NCI-H748 (cell line): ENCODE measurements at regions not wholly inside any gene's neighbourhood (a gene's known extent, or its start where the extent isn't known, plus 50 kb on each side); places are given as distances from the start of the nearest gene placed in this dataset.
"Not testable (repeated sequence)": the region's sequence is repeated elsewhere in the genome, so short reads cannot be mapped to it uniquely, and the experiment has no call there.

ENCODE experiments used
- DNase-seq: peaks from one replicate; lab custom pipeline; 2025; ENCODE audit not compliant: unreplicated experiment; lab: John Stamatoyannopoulos, UW

DNA sequence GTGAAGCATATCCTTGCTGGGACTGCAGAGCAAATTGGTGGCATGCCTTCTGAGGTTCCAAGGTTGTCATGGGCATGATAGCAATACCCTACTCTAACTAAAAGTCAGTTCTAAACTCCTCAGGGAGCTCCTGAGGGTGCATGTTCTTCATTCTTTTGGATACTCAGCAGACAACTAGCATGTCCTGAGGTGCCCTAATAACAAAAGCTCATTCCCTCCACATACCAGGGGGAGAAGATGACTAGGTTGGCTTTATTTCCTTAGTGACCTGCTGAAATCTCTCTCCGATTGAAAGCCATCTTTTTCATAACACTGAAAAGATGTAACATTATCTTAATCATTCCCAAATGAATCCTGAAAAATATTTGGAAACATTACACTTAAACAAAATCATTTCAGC is 188.7 kb upstream of the IGF1 start:
- no peak for DNase-seq

DNA sequence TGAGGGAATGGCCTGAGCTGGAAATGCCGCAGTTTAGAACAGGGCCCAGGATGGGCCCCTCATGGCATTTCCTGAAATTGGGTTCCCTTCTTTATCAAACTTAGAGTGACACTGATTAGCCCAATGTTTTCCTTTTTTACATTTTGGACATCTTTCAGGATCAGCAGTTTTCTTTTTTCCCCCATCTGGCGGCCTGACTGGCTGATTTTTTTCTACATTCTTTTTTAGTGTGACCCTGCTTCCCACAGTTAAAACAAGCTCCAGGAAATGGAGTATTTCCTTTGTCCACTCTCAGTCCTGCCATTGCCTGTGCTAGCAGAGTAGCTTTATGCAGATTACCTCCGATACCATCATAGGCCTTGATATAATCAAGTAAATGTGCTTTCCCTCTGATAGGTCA is 185.8 kb upstream of the IGF1 start:
- DNase-seq, result not testable (repeated sequence)

DNA sequence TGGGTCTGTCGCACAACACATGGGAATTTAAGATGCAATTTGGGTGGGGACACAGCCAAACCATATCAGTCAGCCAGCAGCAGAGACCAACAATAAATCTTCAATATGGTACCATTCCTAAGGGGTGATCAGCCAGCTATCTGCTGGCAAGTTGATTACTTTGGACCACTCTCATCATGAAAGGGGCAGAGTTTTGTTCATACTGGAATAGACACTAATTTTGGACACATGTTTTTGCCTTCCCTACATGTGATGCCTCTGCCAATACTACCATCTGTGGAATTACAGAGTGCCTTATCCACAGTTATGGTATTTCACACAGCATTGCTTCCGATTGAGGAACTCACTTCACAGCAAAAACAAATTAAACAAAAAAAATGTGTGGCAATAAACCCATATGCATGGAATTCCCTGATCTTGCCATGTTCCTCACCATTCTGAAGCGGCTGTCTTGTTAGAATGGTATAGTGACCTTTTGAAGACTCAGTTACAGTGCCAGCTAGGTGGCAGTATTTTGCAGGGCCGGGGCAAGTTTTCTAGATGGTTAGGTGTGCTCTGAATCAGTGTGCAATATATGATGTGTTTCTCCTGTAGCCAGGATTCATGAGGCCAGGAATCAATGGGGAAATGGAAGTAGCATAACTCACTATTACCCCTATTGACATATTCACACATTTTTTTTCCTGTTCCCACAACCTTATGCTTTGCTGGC is 179.0 kb upstream of the IGF1 start:
- DNase-seq, result peak; percentile 40

DNA sequence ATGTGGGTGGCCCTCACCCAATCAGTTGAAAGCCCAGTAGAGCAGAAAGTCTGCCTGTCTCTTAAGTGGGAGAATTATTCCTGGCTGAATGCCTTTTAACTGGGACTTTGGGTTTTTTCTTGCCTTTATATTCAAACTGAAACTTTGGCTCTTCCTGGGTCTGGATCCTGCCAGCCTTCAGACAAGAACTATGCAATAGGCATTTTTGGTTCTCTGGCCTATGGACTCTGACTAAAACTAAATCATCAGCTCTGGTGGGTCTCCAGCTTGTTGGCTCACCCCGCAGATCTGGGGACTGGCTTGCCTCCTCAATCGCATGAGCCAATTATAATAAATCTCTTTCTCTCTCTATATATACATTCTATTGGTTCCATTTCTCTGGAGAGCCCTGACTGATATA is 173.0 kb upstream of the IGF1 start:
- DNase-seq, result no peak

DNA sequence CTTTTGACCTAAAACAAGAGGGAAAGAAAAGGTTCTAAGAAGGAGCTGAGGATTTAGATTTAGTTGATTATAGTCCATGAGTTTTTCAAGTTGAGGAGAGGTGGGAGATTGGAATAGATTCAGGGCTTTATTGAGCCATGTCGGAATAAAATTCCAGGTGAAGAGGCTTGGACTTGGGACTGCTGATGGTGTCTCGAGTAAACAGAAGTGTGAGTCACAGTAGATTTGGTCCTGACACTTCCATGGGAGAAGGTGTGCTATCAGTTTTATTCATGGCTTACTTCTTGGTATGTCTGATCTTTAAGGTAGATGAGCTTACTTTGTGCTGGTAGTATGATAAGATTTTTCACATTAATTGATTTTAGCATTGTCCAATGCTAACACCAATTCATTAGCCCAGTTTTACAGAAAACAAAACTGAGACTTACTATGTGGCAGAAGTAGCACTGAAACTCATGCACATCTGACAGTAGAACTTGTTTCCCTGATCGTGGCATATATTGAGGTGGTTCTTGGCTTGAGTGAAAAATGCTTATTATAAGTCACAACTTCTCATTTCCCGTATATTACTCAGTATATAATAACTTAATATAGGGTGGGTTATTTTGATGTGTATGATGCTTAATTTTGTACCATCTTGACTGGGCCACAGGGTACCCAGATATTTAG is 172.4 kb upstream of the IGF1 start:
- DNase-seq, result no peak

DNA sequence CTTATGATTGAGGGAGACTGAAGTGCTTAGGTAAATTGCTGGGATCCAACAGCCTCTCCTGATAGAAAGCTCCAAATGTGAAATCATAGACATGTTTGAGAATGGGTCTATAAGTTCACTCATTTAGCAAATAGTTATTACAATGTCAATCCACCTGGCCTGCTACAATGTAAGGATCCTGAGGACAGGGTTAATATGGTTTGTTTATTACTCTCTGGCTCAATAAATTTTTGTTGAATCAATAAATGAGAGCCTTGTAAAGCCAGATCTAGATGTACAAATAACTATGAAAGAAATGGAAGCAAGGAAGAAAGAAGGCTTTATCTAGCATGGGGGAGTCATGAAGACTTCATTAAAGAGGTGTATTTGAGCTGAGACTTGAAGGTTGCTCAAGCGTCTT is 165.6 kb upstream of the IGF1 start:
- DNase-seq, result no peak

DNA sequence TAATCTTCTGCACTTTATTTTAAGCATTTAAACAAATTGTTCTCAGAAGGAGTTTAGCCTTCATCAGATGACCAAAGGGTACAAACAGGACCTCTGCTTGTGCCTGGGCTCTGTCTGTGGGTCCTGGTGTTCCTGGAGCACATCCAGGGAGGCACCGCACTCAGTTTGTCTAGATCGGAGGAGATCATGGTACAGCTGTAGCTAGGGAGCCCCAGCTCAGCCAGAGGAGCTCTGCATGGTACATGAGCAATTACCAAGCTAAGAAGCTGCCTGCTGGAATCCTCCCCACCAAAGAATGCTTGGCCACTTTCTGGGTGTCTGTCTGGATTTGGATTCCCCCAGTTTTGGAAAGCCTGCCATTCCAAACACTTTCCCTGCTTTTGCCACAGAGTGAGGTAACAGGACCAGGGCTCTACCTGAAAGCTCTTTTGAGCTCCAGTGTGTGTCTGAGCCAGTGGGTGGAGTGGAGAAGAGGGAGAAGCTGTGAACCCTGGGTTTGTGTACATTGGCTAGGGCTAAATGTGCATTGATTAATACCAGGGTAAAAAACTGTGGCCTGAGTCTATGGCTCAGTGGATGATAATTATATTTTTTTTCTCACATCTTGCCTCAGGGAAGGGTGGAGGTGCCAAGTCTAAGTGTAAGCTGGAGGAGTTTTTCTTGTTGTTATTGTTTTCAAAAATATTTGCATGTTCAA is 163.7 kb upstream of the IGF1 start:
- DNase-seq, result peak; percentile 12

DNA sequence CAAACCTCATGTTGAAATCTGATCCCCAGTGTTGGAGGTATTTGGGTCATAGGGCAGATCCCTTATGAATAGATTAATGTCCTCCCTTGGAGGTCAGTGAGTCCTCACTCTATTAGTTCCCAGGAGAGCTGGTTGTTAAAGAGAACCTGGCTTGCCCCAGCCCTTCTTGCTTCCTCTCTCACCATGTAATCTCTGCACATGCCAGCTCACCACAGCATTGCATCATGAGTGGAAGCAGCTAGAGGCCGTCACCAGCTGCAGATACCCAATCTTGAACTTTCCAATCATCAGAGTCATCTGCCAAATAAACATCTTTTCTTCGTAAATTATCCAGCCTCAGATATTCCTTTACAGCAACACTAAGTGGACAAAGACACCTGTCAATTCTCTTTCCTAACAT is 161.8 kb upstream of the IGF1 start:
- no peak for DNase-seq

DNA sequence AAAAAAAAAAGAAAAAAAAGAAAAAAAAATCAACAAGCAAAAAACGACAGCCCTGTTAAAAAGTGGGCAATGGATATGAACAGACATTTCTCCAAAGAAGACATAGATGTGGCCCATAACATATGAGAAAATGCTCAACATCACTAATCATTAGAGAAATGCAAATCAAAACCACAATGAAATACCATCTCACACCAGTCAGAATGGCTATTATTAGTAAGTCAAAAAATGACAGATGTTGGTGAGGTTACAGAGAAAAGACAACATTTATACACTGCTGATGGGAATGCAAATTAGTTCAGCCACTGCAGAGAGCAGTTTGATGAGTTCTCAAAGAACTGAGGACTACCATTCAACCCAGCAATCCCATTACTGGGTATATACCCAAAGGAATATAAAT is 160.3 kb upstream of the IGF1 start:
- DNase-seq, result not testable (repeated sequence)

DNA sequence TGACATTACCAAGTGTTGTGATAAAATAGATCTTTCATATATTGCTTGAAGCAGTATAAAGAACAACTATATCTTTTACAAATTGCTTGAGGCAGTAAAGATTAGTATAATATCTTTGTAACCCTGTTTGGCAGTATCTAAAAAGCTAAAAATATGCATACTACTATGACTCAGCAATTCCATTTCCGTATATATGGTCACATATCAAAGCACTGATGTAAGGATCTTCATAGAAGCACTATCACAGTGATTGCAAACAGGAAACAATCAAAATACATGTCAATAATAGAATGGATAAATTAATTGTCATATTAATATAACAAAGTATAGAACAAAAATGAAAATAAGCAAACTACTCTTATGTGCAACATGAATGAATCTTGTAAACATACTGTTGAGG is 158.4 kb upstream of the IGF1 start:
- DNase-seq, result no peak

DNA sequence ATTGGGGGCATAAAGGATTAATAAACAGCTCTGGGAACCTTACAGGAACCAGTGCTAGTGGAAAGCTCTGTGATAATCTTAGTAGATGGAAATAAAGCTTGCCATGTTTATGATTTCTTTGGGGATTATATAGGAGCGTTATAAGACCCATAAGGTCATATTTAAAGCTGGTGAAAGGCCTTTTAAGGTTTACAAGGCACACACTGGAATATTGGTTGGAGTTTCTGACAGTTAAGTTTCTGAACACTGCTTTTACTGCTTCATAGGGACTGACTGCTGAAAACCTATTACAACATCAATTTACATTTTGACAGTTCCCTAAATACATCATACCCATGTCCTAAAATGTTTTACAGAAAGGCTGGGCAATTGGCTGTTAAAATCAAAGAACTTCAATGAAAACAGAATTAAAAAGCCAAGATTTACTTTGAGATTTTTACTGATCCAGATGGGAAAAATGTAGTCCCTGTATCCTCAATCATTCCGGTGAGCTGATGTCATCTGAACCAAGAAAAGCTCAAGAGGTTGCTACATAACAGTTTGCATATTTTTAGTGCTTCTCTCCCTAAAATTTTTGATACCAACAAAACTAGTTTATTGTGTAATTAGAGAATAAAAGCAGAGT is 153.7 kb upstream of the IGF1 start:
- DNase-seq, result no peak

DNA sequence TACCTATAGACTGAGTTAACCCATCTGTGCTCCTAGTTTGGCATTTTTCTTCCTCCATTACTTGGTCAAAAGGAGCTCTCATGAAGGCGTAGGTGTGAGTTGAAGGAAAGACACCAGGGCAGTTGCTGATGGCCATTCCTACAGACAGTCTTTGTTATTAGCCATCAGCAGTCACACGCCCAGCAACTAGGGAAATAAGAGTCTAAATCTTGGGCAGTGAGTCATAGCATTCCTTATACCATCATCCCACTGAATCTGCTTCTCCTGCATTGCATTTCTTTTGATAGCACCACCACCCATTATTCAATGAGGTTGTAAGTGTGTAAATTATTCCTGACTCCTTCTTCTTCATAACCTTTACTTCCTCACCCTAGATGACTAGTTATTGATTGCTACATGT is 150.9 kb upstream of the IGF1 start:
- DNase-seq, result no peak

DNA sequence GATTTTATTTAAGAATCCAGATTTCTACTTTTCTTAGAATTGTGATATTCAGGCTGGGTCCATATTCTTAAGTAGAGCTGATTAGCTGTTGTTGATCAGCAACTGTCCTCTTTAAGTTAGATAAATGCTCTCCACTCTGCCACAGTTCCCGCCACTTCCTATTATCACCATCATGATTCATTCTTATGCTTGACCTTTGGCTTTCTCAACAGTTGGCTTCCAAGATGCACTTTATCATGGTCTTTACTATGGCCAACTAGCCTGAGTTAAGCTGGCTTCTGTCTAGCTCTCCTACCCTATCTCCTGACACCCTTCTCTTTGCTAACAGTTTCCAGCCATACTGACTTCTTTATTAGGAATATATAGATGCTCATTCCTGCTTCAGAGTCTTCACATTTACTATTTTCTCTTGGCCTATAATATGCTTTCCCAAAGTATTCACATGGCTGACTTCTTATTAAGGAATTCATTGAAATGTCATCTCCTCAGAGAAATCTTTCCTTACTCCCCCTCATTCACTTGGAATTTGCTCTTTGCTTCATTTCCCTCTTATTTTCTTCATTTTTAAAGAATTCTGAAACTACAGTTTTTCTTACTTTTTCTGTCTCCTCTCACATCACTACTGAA is 149.0 kb upstream of the IGF1 start:
- DNase-seq, result no peak

DNA sequence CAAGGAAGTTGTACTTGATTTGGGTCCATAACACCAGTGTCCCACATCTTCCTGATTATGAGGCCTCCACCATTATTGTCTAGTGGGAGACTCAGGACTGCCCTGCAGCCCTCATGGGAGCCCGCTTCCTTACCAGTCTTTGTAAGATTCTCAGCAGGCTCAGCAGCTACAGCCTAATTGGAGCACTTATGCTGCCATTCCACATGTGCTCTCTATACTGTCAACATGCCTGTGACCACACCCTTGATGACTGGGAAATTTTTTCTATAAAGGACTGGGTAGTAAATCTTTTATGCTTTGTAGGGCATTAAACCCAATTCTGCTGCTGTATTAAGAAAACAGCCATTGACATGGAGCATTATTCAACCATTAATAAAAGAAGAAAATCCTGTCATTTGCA is 145.5 kb upstream of the IGF1 start:
- DNase-seq, result peak; percentile 67

DNA sequence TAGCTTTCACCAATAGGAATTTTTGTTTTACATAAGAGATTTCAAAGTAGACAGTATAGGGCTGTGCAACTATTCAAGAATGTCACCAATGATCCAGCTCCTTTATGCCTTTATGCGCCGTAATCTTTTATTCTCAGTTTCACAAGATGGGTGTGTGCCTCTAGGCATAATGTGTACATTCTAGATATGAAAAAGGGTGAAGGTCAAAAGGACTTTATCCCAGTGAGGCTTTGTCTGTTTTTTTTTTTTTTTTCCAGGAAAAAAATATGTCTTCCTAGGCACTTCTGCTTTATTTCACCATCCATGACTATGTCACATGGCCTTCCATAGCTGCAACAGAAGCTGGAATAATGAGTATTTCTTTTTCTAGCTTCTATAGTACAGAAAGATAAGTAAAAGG is 142.3 kb upstream of the IGF1 start:
- DNase-seq, result no peak

DNA sequence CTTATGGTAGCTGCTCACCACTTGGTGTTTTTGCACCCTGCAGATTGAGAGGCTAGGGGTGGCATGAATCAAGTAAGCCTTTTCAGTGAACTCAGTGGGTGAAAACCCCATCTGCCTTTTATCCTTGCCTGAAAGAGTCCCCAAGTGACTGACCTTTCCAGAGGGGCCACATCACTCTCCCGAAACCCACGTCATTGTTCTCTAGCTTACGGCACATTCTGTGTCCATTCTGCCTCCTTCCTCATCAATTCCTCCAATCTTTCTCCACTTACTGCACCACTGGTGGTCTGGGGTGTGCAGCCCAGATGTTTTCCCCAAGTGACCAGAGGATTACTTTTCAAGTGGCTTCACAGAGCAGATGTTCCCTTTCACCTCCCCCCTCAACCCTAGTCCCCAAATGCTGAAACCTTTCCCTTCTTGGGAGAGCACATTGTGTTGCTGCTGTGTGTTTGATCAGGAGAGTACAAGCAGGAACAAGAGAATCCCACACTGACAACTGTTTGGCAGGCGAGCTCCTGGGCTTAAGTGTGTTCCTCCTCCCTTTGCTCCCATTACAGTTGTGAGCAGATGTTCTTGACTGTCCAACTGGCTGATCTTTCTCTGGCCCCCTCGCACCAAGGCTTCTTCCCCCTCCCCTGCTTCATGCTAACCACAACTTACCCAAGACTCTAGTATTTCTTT is 138.0 kb upstream of the IGF1 start:
- DNase-seq, result no peak

DNA sequence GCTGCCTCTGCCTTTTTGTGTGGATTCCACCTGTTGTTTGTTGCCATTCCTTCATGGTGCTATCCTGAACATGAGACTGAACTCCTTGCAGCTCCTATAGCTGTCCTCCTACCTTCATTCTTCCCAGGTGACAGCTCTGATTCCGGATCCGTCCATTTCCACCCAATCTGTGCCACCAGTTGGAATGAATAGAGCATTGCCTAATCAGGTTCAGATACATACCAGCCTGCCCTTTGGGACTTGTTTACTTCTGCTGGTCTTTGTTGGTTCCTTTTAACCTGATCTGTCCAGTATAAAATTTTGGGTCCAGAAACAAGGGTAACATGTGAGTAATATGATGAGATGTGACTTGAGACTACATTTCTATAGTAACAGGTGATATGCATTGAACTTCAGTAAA is 136.3 kb upstream of the IGF1 start:
- DNase-seq, result no peak

DNA sequence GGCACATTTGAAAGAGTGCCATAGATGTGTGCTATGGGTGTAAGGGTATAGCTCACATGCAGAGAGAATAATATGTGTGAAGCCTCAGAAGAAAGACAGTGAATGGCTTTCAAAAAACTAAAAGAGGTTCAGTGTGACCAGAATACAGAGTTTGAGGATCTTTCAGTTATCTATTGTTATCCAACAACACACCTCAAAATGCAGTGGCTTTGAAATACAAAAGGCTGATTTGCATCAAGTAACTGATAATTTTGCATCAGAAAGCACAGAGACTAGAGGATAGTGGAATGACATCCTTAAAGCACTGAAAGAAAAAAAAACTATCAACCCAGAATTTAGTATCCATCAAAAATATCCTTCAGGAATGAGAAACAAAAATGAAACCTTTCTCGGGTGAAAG is 131.6 kb upstream of the IGF1 start:
- DNase-seq, result no peak

DNA sequence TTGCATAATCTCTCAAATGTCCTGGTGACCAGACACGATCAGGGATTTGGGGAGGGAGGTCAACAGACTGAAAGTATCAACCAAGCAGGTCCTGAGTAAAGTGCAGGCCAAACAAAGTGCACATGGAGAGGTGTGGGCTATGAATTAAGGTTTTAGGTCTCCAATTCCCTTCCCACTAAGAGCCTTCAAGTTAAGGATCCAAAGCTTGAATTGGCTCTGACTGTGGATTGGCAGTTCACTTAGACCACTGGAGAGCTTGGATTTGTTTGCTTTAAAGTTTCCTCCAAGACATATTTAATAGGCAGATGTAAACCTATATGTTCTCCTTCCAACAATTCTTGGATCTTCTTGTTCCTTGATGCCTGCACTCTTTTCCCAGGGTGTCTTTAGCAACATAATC is 129.6 kb upstream of the IGF1 start:
- no peak for DNase-seq

DNA sequence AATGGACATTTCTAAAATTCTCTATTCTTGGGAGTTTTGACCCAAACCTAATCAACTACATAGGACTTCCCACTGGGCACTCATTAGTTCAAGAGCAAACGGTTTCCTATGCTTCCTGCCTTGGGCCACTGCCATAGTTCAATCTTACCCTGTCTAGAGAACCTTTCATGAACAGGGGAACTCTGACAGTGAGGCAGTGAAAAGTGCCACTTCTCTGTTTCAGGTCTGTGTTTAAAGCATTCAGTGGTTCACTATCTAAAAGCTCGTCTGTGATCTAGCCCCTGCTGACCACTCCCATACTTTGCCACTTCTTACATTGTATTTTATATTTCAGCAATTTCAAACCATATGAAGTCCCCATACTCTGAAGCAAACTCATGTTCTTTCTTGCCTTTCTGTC is 122.7 kb upstream of the IGF1 start:
- no peak for DNase-seq

DNA sequence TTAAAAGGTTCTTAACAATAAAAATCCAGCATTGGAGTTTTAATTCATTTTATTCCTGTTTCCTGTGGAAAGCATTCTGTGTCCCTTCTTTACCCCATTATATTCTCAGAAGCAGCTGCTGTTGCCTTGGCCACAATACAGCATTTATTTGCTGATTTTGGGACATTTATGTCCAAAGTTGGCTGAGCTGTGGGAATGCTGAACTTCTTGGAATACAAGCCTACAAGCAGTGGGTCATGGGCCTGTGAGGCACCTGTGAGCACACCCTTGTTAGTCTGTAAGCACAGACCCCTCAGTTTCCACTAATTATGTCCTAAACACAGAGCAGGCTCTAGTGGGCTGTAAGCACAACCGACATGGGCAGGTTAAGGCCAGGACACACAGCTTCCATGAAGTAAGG is 122.2 kb upstream of the IGF1 start:
- no peak for DNase-seq
